Ammon's horn (tissue), 1 donor: ENCODE measurements at regions not wholly inside any gene's neighbourhood (a gene's known extent, or its start where the extent isn't known, plus 50 kb on each side); places are given as distances from the start of the nearest gene placed in this dataset.

Experiments used
- DNase-seq: peaks from one replicate; pipeline ENCODE4 v3.0.0-alpha.2; 2016; ENCODE audit warnings: low spot score

- DNase-seq: no peak
Observed at GRCh38 chr13:66071608-66072007, 1158.5 kb downstream of the PCDH9 start.

DNA sequence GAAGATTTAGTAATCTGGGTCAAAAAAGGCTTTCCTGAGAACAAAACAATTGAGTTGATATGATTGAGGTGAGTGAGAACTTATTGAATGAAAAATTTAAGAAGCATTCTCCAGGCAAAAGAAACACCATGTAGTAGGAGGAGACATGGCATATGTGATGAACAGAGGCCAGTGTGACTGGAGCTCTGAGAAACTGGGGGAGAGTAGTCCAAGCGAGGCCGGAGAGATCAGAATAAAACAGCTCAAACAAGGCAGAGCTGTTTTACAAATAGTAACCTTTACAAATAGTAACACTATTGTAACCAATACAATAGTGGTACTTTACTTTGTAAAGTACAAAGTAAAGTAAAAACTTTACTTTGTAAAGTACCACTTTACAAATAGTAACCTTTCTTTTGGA lies 1159.1 kb downstream of the PCDH9 start:
- DNase-seq: no peak

- DNase-seq: no peak
Observed at GRCh38 chr13:66069570-66069969, 1160.6 kb downstream of the PCDH9 start.

GRCh38 chr13:66068683-66069082 lies 1161.5 kb downstream of the PCDH9 start:
- no peak for DNase-seq

GRCh38 chr13:66048888-66049287 lies 1181.2 kb downstream of the PCDH9 start:
- DNase-seq: no peak

GRCh38 chr13:66040506-66040905 lies 1189.6 kb downstream of the PCDH9 start:
- DNase-seq: no peak

GRCh38 chr13:66037096-66037495 lies 1193.0 kb downstream of the PCDH9 start:
- no peak for DNase-seq

- no peak for DNase-seq
Observed at GRCh38 chr13:66036636-66037035, 1193.5 kb downstream of the PCDH9 start.

DNA sequence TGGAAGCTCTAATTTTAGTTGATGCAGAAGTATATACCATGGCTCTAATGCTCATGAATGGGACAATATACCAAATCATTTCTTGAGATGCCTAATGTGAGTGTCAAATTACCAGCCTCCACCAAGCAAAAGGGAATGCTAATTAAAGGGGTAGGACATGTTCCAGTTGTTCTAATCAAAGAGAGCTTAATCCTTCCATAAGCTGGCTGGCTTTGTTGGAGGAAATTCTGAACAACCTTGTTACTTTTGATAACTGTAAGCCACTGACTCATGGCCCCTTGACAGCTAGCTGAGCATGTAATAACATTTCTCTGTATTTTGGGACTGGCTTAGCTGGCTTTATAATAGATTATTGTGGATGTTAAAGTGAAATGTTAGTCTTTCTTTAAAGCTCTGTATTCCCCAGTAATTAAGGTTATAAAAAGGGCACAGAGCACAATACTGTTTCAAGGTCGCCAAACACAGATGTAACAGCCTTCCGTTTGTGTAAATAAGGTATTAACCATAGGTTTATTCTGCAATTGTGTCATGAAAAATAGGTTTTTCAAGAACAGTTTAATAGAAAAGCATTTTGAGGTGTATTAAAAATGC lies 1194.0 kb downstream of the PCDH9 start:
- DNase-seq: no peak

GRCh38 chr13:66033924-66034323 lies 1196.2 kb downstream of the PCDH9 start:
- DNase-seq: no peak

DNA sequence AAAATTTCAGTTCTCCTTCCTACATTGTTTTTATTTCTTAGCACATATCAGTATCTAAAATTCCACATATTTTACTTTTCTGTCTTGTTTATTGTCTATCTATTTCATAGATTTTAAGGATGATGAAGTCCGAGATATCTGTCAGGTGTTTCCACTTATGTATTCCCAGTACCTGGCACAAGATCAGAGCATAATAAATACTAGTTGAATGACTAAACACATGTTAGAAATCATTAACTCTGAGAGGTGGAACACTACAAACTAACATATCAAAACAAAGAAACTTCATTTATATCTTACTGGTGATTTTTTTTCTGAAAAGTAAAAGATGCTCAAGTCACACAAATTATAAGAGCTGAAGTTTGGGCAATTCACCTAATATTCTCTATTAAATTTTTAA lies 1208.3 kb downstream of the PCDH9 start:
- DNase-seq: no peak

DNA sequence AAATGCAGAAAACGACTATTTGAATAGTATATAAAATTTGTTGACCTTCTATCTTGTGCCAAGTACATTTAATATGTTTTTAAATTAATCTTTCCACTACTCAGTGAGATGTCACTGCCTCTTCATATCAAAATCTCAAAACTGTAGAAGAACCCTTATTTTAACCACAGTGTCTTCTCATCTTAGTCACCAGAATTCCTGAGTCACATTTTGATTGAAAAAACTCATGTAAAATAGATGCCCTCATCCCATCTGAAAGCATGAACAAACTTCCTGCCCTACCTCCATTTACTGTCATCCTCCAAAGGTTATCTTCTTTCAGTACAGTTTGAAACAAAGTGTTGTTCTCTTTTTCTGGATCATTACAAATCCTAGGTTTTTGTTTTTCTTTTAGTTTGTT lies 1215.4 kb downstream of the PCDH9 start:
- no peak for DNase-seq

- DNase-seq: no peak
Observed at GRCh38 chr13:66009241-66009640, 1220.9 kb downstream of the PCDH9 start.

GRCh38 chr13:66003558-66003957 lies 1226.6 kb downstream of the PCDH9 start:
- no peak for DNase-seq

GRCh38 chr13:66001140-66001539 lies 1229.0 kb downstream of the PCDH9 start:
- no peak for DNase-seq

- no peak for DNase-seq
Observed at GRCh38 chr13:65999411-65999810, 1230.7 kb downstream of the PCDH9 start.

- DNase-seq: no peak
Observed at GRCh38 chr13:65990684-65991083, 1239.5 kb downstream of the PCDH9 start.

DNA sequence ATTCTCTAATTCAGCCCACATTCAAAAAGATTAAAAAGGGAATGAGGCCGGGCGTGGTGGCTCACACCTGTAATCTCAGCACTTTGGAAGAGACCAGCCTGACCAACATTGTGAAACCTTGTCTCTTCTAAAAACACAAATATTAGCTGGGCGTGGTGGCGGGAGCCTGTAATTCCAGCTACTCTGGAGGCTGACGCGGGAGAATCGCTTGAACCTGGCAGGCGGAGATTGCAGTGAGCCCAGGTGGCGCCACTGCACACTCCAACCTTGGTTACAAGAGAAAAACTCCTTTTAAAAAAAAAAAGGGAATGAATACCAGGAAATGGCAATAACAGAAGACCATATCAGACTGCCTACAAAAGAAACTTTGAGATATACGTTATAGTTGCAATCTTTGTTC lies 1244.5 kb downstream of the PCDH9 start:
- no peak for DNase-seq

DNA sequence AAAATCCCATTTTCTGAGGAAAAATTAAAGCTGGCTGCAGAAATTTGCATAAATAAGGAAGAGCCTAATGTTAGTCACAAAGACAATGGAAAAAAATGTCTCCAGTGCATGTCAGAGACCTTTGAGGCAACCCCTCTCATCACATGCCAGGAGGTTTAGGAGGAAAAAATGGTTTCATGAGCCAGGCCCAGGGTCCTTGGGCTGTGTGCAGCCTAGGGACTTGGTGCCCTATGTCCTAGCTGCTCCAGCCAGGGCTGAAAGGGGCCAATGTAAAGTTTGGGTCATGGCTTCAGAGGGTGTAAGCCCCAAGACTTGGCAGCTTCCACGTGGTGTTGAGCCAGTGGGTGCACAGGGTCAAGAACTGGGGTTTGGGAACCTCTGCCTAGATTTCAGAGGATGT lies 1252.6 kb downstream of the PCDH9 start:
- no peak for DNase-seq

- DNase-seq: peak; percentile 55
Observed at GRCh38 chr13:65971541-65971940, 1258.6 kb downstream of the PCDH9 start.

DNA sequence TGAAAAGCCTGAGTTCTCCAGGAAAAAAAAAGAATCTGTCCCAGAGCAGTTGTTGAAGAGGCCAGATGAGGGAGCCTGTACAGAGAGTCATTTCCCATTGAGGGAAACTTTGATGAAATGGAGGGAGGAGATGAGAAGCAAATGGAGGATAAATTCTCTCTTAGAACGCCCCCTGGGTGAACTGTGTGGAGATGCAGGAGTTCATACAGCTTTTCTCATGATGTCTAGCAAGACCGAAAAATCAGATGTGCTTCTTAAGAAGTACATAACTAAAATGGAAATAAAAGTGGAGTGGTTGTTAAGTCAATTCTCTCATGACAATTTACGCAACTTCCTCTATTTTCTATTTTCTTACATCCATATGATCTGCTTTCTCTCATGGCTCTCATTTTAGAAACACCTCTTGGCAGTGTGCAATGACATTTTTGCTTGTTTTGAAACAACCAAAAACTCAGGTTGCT lies 1263.1 kb downstream of the PCDH9 start:
- peak; percentile 5 for DNase-seq

DNA sequence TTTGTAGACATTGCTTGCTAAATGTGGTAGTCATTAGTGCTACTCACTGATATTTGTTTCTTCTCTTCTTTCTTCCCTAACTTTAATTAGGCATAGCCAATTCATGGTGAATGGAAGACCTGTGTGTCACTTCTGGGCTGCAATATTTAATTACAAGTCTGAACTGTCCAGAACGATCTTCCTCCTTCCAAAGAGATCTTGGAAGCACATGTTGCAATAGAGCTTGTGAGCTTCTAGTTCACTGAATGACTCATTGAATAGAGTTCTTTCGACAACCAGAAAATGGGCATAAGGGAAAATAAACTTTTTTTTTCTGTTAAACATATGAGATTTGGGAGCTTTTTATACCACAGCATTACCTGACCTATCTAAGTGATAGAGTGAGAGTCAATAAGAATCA lies 1264.6 kb downstream of the PCDH9 start:
- DNase-seq: no peak

DNA sequence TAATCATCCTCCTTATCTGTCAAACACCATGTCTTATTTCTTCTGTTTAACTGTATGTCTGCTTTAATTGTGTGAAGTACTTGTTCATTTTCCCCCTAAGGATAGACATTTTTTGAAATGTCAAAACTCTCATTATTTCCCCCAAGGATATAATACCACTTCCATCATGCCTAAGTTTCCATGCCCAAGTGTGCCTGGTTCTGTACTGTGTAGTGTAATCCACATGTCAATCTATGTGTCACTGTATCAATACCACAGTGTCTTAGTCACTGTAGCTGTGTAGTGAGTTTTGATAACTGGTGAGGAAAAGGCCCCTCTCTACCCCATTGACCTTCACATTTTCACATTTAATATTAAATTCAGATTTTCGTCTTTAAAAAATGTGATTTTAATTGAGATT lies 1265.5 kb downstream of the PCDH9 start:
- DNase-seq: no peak

DNA sequence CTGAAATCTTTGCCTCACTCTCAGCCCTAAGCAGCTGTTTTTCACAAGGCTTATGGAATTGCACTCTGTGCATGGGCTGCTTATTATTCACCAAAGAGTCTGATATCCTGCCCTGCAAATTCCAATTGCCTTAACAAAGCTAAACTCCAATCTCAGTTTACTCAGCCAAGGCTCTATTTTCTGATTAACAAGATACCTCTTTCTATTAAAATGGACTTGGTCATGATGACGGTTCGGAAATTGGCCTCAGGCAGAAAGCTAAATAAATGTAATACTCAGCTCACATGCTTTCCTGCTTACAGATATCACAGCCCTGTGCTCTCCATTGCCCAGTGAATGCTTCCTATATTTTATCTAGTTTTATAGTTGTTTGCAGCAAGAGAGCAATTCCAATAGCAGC lies 1270.8 kb downstream of the PCDH9 start:
- DNase-seq: no peak

GRCh38 chr13:65946387-65946786 lies 1283.7 kb downstream of the PCDH9 start:
- no peak for DNase-seq
